ENCODE measurements at regions not wholly inside any gene's neighbourhood (a gene's known extent, or its start where the extent isn't known, plus 50 kb on each side); places are given as distances from the start of the nearest gene placed in this dataset.
"Not testable (repeated sequence)": the region's sequence is repeated elsewhere in the genome, so short reads cannot be mapped to it uniquely, and the experiment has no call there.

DNA sequence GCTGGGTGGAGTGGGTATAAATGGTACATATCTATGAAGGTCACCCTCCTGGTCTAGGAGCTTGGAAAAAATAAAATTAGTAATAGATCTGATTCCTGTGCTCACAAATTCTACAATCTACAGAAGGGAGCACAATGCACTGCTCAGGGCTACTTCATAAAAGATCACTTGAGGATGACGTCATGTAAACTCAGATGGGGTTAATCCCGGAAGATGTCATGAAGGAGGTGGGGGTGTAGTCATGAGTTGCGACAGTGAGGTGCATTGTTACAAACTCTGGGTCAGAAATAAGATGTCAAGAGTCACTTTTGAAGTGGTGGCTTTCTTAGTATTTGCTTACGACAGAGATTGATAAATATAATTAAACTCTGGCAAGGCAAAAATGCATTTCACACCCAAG is 68.2 kb downstream of the LHX9 start:
- H3K27ac Mint-ChIP-seq, result no peak overlapping the region

DNA sequence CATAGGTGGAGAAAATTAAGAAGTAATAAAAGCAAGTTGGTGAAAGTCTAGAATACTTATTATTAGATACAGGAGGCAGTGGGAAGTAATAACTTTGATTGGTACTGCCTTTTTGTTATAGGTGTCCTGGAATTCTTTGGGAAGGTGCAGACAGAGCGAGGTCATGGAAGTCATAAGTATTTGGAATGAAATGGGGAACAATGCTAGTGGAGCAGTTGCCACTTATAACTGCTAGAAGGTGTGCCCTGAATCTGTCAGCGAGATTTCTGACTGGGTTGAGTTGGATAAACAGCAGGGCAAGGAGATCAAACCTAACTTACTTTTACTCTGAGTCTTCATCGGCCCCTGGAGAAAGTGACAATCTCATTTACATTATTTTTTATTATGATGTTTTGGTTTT is 69.6 kb downstream of the LHX9 start:
- Mint-ChIP-seq H3K9me3 (no peaks in the 10 kb centered on the region), H3K27ac (no peak overlapping the region), H3K27me3 (ENCODE audit: low read depth) (peaks cover 24% of the 10 kb centered on the region), H3K4me3 (no peak overlapping the region), H3K4me1 (ENCODE audit: low read depth) (no peaks in the 10 kb centered on the region), H3K36me3 (ENCODE audit: low read depth) (no peaks in the 10 kb centered on the region)

More for the DNA sequence above, 68.2 kb downstream of the LHX9 start:
- Mint-ChIP-seq H3K4me3 (no peak overlapping the region), H3K36me3 (ENCODE audit: low read depth) (no peaks in the 10 kb centered on the region), H3K27me3 (ENCODE audit: low read depth) (peaks cover 24% of the 10 kb centered on the region), H3K4me1 (ENCODE audit: low read depth) (no peaks in the 10 kb centered on the region), H3K9me3 (no peaks in the 10 kb centered on the region)

DNA sequence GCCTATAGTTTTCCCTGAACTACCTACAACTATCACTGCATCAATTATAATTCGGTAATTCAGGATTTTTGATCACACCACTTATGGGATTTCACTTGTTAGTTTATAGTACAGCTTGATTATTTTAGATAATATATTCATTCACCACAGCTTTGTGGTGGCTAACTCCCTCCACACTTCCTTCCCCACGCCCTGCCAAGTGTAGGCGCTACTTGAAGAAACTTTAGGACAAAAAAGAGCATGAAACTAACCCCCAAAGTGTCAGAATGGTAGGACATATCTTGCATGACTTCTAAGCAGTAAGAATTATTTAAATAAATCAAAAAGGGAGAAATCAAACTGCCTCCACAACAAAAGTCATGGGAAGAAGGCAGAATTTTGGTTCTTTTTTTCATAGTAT is 70.1 kb downstream of the LHX9 start:
- H3K36me3 Mint-ChIP-seq (ENCODE audit: low read depth), result no peaks in the 10 kb centered on the region
- H3K27ac Mint-ChIP-seq, result no peak overlapping the region
- H3K9me3 Mint-ChIP-seq, result no peaks in the 10 kb centered on the region
- no peak overlapping the region for H3K4me3 Mint-ChIP-seq
- no peaks in the 10 kb centered on the region for H3K4me1 Mint-ChIP-seq (ENCODE audit: low read depth)
- peaks cover 23% of the 10 kb centered on the region for H3K27me3 Mint-ChIP-seq (ENCODE audit: low read depth)

DNA sequence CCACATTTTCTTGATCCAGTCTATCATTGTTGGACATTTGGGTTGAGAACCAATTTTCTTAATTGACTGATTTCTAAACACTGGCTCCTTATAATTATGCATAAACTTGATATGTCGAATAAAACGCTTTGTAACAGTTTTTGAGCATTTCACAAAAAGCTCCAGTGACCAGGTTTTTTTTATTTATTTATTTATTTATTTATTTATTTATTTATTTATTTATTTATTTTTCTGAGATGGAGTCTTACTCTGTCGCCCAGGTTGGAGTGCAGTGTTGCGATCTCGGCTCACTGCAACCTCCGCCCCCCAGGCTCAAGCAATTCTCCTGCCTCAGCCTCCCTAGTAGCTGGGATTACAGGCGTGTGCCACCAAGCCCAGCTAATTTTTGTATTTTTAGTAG is 71.4 kb downstream of the LHX9 start:
- not testable (repeated sequence) for H3K4me1 Mint-ChIP-seq (ENCODE audit: low read depth); H3K9me3 Mint-ChIP-seq; H3K4me3 Mint-ChIP-seq; H3K36me3 Mint-ChIP-seq (ENCODE audit: low read depth); H3K27ac Mint-ChIP-seq
- peaks cover 17% of the 10 kb centered on the region for H3K27me3 Mint-ChIP-seq (ENCODE audit: low read depth)

DNA sequence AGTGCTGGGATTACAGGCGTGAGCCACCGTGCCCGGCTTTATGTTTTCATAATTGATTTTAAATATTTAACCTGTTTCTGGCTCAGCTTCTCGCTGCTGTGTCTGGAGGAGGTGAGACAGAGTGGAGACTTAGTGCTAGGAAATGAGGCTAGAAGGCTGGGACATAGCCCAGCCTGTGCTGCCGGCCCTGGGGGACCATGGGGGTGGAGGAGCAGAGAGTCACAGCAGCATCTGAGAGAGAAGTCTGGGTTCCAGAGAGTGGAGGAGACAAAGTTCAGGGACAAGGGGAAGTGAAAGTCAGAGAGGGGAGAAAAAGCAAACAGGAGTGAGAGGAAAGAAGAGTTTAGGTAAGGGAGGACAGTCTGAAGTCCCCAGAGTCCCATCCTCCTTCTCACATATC is 71.9 kb downstream of the LHX9 start:
- H3K36me3 Mint-ChIP-seq (ENCODE audit: low read depth), result no peaks in the 10 kb centered on the region
- no peaks in the 10 kb centered on the region for H3K9me3 Mint-ChIP-seq
- H3K27me3 Mint-ChIP-seq (ENCODE audit: low read depth), result peaks cover 12% of the 10 kb centered on the region
- H3K4me3 Mint-ChIP-seq, result no peak overlapping the region
- no peak overlapping the region for H3K27ac Mint-ChIP-seq
- H3K4me1 Mint-ChIP-seq (ENCODE audit: low read depth), result no peaks in the 10 kb centered on the region

DNA sequence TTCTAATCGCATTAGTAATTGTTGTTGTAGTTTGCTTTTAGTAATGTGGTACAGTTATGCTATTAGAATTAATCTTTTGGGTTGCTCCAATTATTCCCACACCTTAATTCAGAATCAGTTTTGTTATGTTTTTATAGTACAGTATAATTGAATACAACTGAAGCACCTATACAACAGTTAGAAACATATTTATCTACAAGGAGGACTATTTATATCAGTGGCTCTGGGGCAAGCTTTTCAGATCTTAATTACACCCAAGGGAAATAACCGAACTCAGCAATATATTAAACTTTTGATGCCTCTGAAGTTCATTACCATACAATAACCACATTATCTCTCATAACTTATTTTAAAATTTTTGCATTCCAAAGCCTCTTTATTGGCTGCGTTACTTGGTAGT is 74.4 kb downstream of the LHX9 start:
- Mint-ChIP-seq H3K9me3 (no peaks in the 10 kb centered on the region), H3K27ac (no peak overlapping the region), H3K27me3 (ENCODE audit: low read depth) (peaks cover 5% of the 10 kb centered on the region), H3K4me1 (ENCODE audit: low read depth) (peaks cover 6% of the 10 kb centered on the region), H3K4me3 (no peak overlapping the region), H3K36me3 (ENCODE audit: low read depth) (no peaks in the 10 kb centered on the region)

DNA sequence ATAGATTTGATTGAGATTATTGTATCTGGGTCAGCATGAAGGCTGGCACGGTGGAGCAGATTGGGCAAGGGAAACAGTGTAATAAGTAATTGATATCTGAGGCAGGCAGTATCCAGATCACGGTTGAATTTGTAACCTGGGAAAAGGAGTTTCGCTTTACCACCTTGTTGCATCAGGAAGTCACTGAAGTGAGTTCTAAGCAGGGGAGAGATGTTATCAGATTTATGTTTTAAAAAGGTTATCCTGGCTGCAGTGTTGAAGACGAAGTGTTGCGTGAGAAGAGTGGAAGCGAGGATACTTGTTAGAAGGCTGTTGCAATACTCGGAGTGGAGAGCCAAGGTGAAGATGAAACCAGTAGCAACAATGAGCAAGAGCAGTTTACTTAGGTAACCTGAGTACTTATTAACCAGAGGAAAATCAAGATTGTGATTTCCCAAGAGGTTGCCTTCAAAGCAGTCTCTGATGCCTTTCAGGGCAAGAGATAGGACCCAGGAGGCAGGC is 77.8 kb downstream of the LHX9 start:
- Mint-ChIP-seq H3K4me1 (ENCODE audit: low read depth) (peaks cover 6% of the 10 kb centered on the region), H3K9me3 (no peaks in the 10 kb centered on the region), H3K27me3 (ENCODE audit: low read depth) (peaks cover 9% of the 10 kb centered on the region), H3K36me3 (ENCODE audit: low read depth) (no peaks in the 10 kb centered on the region), H3K4me3 (no peak overlapping the region), H3K27ac (no peak overlapping the region)

DNA sequence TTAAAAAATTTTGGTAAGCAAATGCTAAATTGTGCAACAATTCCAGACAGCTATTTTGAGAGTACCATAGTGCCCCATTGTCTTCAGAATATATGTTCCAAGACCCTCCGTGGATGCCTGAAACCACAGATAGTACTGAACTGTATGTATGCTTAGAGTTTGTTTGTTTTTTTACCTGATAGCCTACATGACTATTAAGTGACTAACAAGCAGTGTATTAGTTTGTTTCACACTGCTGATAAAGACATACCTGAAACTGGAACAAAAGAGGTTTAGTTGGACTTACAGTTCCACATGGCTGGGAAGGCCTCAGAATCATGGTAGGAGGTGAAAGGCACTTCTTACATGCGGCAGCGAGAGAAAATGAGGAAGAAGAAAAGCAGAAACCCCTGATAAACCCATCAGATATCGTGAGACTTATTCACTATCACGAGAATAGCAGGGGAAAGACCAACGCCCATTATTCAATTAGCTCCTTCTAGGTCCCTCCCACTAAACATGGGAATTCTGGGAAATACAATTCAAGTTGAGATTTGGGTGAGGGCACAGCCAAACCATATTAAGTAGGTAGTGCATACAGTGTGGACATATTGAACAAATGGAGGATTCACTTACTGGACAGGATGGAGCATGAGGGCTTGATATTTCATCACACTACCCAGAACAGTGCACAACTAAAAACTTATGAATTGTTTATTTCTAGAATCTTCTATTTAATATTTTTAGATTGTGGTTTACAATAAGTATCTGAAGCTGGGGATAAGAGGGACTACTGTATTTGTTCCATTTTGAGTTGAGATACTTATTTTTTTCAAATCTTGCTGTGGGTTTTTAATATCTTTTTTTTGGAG is 78.5 kb downstream of the LHX9 start:
- Mint-ChIP-seq H3K27ac (no peak overlapping the region), H3K36me3 (ENCODE audit: low read depth) (no peaks in the 10 kb centered on the region), H3K4me1 (ENCODE audit: low read depth) (peaks cover 6% of the 10 kb centered on the region), H3K27me3 (ENCODE audit: low read depth) (peaks cover 9% of the 10 kb centered on the region), H3K4me3 (no peak overlapping the region), H3K9me3 (no peaks in the 10 kb centered on the region)

DNA sequence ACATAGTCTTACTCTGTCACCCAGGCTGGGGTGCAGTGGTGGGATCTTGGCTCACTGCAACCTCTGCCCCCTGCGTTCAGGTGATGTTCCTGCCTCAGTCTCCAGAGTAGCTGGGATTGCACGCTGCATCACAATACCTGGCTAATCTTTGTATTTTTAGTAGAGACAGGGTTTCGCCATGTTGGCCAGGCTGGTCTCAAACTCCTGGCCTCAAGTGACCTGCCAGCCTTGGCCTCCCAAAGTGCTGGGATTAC is 79.0 kb downstream of the LHX9 start:
- H3K4me1 Mint-ChIP-seq (ENCODE audit: low read depth); H3K27ac Mint-ChIP-seq; H3K4me3 Mint-ChIP-seq; H3K9me3 Mint-ChIP-seq; H3K36me3 Mint-ChIP-seq (ENCODE audit: low read depth); H3K27me3 Mint-ChIP-seq (ENCODE audit: low read depth): not testable (repeated sequence)

DNA sequence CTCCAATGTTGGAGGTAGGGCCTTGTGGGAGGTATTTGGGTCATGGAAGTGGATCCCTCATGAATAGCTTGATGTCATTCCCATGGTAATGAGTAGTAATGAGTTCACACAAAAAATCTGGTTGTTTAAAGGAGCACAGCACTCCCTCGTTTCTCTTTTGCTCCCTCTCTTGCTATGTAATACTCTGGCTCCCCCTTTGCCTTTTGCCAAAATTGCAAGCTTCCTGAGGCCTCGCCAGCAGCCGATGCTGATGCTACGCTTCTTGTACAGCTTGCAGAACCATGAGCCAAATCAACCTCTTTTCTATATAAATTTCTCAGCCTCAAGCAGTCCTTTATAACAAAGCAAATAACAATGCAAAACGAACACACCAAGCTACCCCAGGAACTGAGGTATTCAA is 80.9 kb downstream of the LHX9 start:
- Mint-ChIP-seq H3K9me3 (no peaks in the 10 kb centered on the region), H3K36me3 (ENCODE audit: low read depth) (no peaks in the 10 kb centered on the region), H3K27me3 (ENCODE audit: low read depth) (peaks cover 8% of the 10 kb centered on the region), H3K4me1 (ENCODE audit: low read depth) (peaks cover 10% of the 10 kb centered on the region), H3K4me3 (no peak overlapping the region), H3K27ac (no peak overlapping the region)

DNA sequence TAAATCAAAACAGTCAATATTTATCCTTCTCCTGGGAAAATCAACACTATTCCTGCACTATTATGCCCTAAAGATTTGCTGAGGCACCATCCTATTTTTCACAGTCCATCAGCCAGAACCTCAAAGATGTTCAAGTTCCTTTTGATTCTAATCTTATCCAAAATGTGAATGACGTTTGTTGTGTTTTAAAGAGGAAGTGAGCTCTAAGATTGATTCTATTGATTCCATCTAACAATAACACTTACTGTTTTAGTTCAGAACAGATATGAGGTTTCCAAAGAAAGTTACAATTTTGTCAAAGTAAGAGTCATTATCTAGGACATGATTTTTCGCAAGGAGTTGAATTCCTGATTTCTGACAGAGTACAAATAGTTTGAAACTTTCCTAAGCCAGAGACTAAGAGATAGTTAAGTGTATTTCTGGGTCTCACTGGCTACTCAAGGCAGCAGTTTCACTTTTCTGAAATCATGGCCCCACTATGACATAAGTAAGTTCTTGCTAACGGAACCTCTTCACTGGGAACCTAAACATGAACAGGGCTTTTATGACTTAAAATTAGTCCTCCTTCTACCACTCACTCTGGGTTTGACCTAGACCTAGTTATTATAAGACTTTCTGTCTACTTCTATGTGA is 84.7 kb downstream of the LHX9 start:
- no peaks in the 10 kb centered on the region for H3K36me3 Mint-ChIP-seq (ENCODE audit: low read depth)
- H3K9me3 Mint-ChIP-seq, result no peaks in the 10 kb centered on the region
- H3K27me3 Mint-ChIP-seq (ENCODE audit: low read depth), result peaks cover 22% of the 10 kb centered on the region
- peaks cover 4% of the 10 kb centered on the region for H3K4me1 Mint-ChIP-seq (ENCODE audit: low read depth)
- H3K4me3 Mint-ChIP-seq, result no peak overlapping the region
- no peak overlapping the region for H3K27ac Mint-ChIP-seq

DNA sequence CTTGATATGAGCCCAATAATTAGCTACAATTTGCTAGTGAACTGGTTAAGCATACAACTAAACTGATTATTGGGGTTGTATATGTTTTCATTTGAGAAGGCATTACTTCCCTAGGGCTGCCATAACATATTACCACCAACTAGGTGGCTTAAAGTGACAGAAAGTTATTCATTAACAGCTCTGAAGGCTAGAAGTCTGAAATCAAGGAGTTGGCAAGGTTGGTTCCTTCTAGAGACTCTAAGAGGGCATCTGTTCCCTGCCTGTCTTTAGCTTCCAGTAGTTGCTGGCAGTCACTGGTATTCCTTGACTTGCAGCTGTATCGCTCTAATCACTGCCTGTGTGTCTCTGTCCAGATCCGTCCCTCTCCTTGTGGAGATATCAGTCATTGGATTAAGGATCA is 86.3 kb downstream of the LHX9 start:
- Mint-ChIP-seq H3K4me3 (no peak overlapping the region), H3K27me3 (ENCODE audit: low read depth) (peaks cover 32% of the 10 kb centered on the region), H3K36me3 (ENCODE audit: low read depth) (no peaks in the 10 kb centered on the region), H3K9me3 (peaks cover 6% of the 10 kb centered on the region), H3K4me1 (ENCODE audit: low read depth) (peaks cover 4% of the 10 kb centered on the region), H3K27ac (no peak overlapping the region)

DNA sequence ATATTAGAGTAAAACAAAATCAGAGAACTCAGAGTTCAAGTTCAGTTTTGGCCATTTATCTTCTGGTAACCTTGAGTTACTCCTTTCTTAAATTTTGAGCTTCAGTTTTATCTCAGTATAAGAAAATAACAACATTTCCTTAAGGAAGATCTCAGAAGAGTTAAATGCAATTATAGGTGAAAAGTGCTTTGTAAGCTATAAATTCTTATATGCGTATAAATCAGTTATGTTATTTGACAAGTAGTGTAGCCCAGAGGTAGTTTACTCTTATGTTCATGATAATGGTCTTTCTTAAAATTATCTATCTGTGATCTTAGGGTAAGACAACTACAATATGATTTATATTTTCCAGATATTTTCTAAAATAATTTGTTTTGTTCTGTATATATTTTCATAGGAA is 89.8 kb downstream of the LHX9 start:
- Mint-ChIP-seq H3K27ac (no peak overlapping the region), H3K9me3 (peaks cover 18% of the 10 kb centered on the region), H3K4me3 (no peak overlapping the region), H3K4me1 (ENCODE audit: low read depth) (no peaks in the 10 kb centered on the region), H3K36me3 (ENCODE audit: low read depth) (no peaks in the 10 kb centered on the region), H3K27me3 (ENCODE audit: low read depth) (peaks cover 24% of the 10 kb centered on the region)

DNA sequence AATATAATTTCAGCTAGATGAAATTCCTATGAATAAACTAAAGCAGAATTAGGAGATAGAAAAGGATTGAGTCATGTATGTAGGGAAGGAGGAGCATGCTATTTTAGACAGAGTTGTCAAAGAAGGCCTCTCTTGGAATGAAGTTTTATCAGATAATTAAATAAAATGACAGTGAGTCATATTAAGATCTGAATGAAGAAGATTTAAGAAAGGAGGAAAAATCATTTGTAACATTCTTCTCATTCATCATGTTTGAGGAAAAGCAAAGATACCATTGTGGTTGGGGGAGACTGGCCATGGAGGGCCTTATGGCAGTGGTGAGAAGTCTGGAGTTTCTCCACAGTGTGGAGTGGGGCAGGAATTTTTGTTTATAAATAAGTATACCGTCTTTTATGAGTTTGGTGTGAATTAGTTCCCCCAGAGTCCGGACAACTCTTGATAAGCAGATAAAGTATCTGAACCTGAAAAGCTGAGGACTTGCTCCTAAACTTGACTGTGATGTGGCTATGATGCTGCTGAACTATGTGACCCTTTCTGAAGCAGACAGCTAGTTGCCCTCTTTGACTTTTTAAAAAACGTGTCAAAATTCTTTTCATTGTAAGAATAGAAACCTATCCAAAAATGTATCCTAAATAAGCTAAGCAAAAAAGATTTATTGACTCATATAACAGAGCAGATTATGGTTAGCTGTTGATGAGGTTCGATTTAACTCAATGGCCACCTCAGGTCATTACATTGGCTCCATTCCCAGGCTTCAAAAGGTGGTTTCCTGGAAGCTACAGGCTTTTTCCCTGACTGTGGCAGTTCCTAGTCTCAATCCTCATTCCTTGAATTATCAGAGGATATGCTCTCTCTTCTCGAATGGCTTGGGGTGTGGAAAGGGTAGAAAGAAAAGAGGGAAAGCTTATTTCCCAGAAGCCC is 90.8 kb downstream of the LHX9 start:
- Mint-ChIP-seq H3K4me3 (no peak overlapping the region), H3K9me3 (peaks cover 18% of the 10 kb centered on the region), H3K27me3 (ENCODE audit: low read depth) (peaks cover 24% of the 10 kb centered on the region), H3K27ac (no peak overlapping the region), H3K4me1 (ENCODE audit: low read depth) (no peaks in the 10 kb centered on the region), H3K36me3 (ENCODE audit: low read depth) (no peaks in the 10 kb centered on the region)

DNA sequence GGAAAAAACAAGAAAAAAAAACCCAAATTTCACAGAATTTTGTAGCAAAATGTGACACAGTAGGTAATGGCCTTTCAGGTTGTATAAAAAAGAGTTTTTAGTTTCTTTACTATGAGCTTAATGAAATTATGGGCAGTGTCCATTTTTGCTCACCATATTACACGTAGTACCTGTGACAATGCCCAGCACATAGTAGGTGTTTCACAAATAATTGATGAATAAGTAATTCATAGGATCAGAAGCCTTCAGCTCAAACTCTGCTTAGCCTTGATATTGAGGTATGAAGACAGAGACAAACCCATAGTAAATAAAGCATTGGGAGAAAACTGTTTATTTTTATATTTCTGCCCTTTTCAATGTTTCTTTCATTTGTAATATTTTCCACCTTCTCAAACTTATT is 97.2 kb downstream of the LHX9 start:
- Mint-ChIP-seq H3K27ac (no peak overlapping the region), H3K36me3 (ENCODE audit: low read depth) (no peaks in the 10 kb centered on the region), H3K9me3 (peaks cover 8% of the 10 kb centered on the region), H3K4me1 (ENCODE audit: low read depth) (no peaks in the 10 kb centered on the region), H3K4me3 (no peak overlapping the region), H3K27me3 (ENCODE audit: low read depth) (peaks cover 6% of the 10 kb centered on the region)
